Stimulated activated naive CD8-positive, alpha-beta T cell treated with anti-CD3 and anti-CD28 coated beads, Interleukin-15, Interleukin-2, amounts not matched to agents 100 U/mL and 50 U/mL, for 24 hours (primary cell): ENCODE measurements at regions not wholly inside any gene's neighbourhood (a gene's known extent, or its start where the extent isn't known, plus 50 kb on each side); places are given as distances from the start of the nearest gene placed in this dataset.
"Not testable (repeated sequence)": the region's sequence is repeated elsewhere in the genome, so short reads cannot be mapped to it uniquely, and the experiment has no call there.

Experiments
- ATAC-seq: fragments of 150-1000 bp; cut with Tn5 transposase; one replicate; pipeline ENCODE4 v1.10.0; 2021
- DNase-seq: peaks from one replicate; pipeline ENCODE4 v3.0.0; 2021

- ATAC-seq, result no peak
- no peak for DNase-seq
Measured at GRCh38 chr2:49861821-49862220, 707.5 kb upstream of the FSHR start.

- no peak for DNase-seq
- ATAC-seq, result no peak
Measured at GRCh38 chr2:49860834-49861233, 706.5 kb upstream of the FSHR start.

- no peak for ATAC-seq
- no peak for DNase-seq
Measured at GRCh38 chr2:49860170-49860569, 705.9 kb upstream of the FSHR start.

GRCh38 chr2:49858657-49859056 is 704.3 kb upstream of the FSHR start:
- no peak for ATAC-seq
- DNase-seq, result no peak

GRCh38 chr2:49858113-49858490 is 703.8 kb upstream of the FSHR start:
- DNase-seq, result no peak
- ATAC-seq, result no peak

GRCh38 chr2:49857371-49858112 is 703.2 kb upstream of the FSHR start:
- DNase-seq, result no peak
- ATAC-seq, result no peak

- DNase-seq, result no peak
- ATAC-seq, result no peak
Measured at GRCh38 chr2:49845671-49846070, 691.4 kb upstream of the FSHR start.

GRCh38 chr2:49845021-49845420 is 690.7 kb upstream of the FSHR start:
- ATAC-seq (no peak), DNase-seq (no peak)

GRCh38 chr2:49844113-49844512 is 689.8 kb upstream of the FSHR start:
- not testable (repeated sequence) for ATAC-seq, DNase-seq

- no peak for ATAC-seq
- DNase-seq, result no peak
Measured at GRCh38 chr2:49843314-49843713, 689.0 kb upstream of the FSHR start.

- no peak for DNase-seq
- no peak for ATAC-seq
Measured at GRCh38 chr2:49840428-49840975, 686.2 kb upstream of the FSHR start.

GRCh38 chr2:49839818-49840217 is 685.5 kb upstream of the FSHR start:
- no peak for ATAC-seq
- DNase-seq, result no peak

- ATAC-seq (no peak), DNase-seq (no peak)
Measured at GRCh38 chr2:49837561-49838293, 683.4 kb upstream of the FSHR start.

GRCh38 chr2:49836017-49836416 is 681.7 kb upstream of the FSHR start:
- no peak for ATAC-seq
- no peak for DNase-seq

GRCh38 chr2:49834433-49834832 is 680.1 kb upstream of the FSHR start:
- no peak for DNase-seq
- ATAC-seq, result no peak

GRCh38 chr2:49832555-49832954 is 678.2 kb upstream of the FSHR start:
- DNase-seq (no peak), ATAC-seq (no peak)

GRCh38 chr2:49831698-49832367 is 677.5 kb upstream of the FSHR start:
- DNase-seq, result no peak
- no peak for ATAC-seq

GRCh38 chr2:49830846-49831245 is 676.5 kb upstream of the FSHR start:
- ATAC-seq (no peak), DNase-seq (no peak)

GRCh38 chr2:49827366-49827765 is 673.1 kb upstream of the FSHR start:
- ATAC-seq (no peak), DNase-seq (no peak)

- DNase-seq (no peak), ATAC-seq (no peak)
Measured at GRCh38 chr2:49813208-49813607, 658.9 kb upstream of the FSHR start.

GRCh38 chr2:49812730-49813129 is 658.4 kb upstream of the FSHR start:
- ATAC-seq, result no peak
- DNase-seq, result no peak

GRCh38 chr2:49811502-49811901 is 657.2 kb upstream of the FSHR start:
- DNase-seq (no peak), ATAC-seq (no peak)

GRCh38 chr2:49807689-49808088 is 653.4 kb upstream of the FSHR start:
- no peak for ATAC-seq

More at GRCh38 chr2:49807689-49808088, 653.4 kb upstream of the FSHR start:
- DNase-seq, result no peak
